Astrocyte of the cerebellum (primary cell): ENCODE measurements at regions not wholly inside any gene's neighbourhood (a gene's known extent, or its start where the extent isn't known, plus 50 kb on each side); places are given as distances from the start of the nearest gene placed in this dataset.

Experiments used
- DNase-seq: peaks from one replicate; pipeline ENCODE4 v3.0.0-alpha.2; 2011; ENCODE audit warnings: low read depth
- H3K4me3 ChIP-seq: 2 replicates; pipeline ENCODE4 v1.5.1; 2011; ENCODE audit warnings: mild to moderate bottlenecking, low read depth, low read length, moderate library complexity
- in situ Hi-C: cut with HindIII; loops from 2 replicates; pipeline ENCODE4 v1.10.0; 2017; ENCODE audit warnings: low sequenced_read_pairs
- TF ChIP-seq, protein P1 (sequence below): IDR thresholded peaks from 2 replicates; pipeline ENCODE4 v1.5.1; 2012; ENCODE audit warnings: low read length, low read depth, moderate library complexity, mild to moderate bottlenecking; ENCODE audit errors: missing control alignments

DNA sequence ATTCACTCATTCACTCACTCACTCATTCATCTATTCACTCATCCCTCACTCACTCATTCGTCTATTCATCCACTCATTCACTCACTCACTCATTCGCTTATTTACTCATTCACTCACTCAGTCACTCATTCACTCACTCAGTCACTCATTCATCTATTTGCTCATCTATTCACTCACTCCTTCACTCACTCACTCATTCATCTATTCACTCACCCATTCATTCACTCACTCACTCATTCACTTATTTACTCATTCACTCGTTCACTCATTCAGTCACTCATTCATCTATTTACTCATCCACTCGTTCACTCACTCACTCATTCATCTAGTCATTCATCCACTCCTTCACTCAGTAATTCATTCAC, 128.2 kb downstream of the TTLL2 start:
- in situ Hi-C loops, result no loop called here
- no peak overlapping the region for H3K4me3 ChIP-seq
- TF ChIP-seq, protein P1, sequence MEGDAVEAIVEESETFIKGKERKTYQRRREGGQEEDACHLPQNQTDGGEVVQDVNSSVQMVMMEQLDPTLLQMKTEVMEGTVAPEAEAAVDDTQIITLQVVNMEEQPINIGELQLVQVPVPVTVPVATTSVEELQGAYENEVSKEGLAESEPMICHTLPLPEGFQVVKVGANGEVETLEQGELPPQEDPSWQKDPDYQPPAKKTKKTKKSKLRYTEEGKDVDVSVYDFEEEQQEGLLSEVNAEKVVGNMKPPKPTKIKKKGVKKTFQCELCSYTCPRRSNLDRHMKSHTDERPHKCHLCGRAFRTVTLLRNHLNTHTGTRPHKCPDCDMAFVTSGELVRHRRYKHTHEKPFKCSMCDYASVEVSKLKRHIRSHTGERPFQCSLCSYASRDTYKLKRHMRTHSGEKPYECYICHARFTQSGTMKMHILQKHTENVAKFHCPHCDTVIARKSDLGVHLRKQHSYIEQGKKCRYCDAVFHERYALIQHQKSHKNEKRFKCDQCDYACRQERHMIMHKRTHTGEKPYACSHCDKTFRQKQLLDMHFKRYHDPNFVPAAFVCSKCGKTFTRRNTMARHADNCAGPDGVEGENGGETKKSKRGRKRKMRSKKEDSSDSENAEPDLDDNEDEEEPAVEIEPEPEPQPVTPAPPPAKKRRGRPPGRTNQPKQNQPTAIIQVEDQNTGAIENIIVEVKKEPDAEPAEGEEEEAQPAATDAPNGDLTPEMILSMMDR, result no peak
- no peak for DNase-seq

DNA sequence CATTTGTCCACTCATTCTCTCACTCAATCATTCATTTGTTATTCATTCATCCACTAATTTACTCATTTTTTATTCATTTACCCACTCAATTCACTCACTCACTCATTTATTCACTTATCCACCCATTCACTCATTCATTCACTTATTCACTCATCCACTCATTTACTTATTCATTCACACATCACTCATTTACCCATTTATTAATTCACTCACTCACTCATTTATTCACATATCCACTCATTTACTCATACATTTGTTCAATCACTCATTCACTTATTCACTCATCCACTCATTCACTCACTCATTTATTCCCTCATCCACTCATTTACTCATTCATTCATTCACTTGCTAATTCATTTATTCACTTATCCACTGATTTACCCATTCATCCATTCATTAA, 129.1 kb downstream of the TTLL2 start:
- TF ChIP-seq, protein P1, result no peak
- no peak overlapping the region for H3K4me3 ChIP-seq
- in situ Hi-C loops, result no loop called here
- no peak for DNase-seq

DNA sequence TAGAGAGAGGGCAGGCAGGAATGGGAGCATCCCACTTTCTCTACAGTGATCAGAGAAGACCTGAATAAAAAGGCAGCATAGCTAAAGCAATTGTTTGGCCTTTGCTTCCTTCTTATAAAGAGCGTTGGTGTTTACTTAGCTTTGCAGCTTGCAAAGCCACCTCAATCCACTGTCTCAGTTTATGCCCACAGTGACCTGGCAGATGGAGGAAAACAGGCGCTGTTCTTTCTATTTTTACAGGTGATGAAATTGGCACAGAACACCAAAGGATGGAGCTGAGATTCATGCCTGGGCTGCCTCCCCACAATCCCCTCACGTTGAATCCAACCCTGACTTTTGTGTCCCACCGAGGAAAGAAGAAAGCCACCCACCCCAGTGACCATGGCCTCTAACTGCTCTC, 130.5 kb downstream of the TTLL2 start:
- in situ Hi-C loops, result no loop called here
- TF ChIP-seq, protein P1, result no peak
- no peak overlapping the region for H3K4me3 ChIP-seq
- no peak for DNase-seq

DNA sequence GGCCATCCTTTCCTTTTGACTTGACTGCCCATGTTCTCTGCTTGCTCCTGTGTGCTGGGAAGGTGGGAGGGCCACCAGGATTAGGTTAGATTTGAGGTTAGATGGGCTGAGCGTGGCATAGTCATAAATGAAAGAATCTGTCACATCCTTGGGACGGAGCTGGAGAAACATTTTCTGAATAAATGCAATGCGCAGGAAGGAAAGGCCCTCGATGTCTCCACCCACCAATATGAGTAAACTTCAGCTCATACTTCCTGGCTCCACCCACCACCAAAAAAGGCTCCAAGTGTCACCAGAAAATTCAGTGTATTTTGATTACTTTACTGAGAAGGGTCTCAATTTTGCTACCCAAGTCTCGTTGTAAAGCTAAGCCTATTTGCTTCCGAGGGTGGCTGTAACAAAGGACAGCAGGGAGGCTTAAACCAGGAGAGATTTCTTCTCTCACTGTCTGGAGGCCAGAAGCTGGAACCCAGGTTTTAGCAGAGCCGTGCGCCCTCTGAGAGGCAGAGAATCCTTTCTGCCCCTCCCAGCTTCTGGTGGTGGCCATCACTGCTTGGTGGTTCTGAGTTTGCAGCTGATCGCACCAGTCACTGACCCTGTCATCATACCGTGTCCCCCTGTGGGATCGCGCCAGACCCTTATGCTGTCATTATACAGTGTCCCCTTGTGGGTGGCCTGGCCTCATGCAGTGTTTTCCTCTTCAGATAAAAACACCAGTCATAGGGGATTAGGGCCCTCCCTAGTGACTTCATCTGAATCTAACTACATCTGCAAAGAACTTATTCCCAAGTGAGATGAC, 137.8 kb downstream of the TTLL2 start:
- no peak for DNase-seq
- TF ChIP-seq, protein P1, result no peak
- H3K4me3 ChIP-seq, result no peak overlapping the region
- in situ Hi-C loops, result no loop called here

DNA sequence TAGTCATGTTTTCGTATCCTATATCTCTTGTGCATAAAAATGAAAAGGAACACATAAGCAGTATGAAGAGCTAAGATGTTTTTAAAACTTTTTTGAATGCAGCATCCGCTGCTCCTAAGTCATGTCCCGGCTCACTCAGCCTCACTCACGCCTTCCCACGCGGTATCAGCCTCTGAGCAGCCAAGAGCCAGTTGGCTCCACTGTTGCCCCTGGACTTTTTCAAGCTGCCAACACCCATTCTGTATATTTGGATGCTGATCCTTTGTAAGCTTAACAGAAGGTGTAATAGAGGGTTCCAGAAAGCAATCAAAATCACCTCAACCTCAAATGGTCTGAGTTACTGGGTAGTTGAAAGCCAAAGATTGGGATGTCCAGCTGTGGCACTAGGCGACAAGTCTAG, 139.3 kb downstream of the TTLL2 start:
- H3K4me3 ChIP-seq, result no peak overlapping the region
- TF ChIP-seq, protein P1, result no peak
- DNase-seq, result no peak
- in situ Hi-C loops, result no loop called here

DNA sequence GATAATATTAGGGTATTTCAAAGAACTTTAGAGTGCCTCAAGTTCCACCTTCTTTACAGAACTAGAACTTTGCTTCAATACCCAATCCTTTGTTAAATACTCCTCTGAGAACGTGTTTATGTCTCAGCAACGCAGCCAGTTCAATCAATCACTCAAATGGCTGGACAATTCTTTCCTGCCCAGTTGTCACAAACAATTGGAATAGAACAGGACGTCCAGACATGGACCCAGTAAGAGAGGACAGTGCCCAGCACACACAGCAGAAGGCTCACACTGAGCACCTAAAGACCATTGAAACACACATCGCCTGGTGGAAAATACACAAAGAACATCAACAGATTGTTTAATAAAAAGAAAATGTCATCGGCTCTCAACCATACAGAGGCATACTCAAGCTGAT, 140.6 kb downstream of the TTLL2 start:
- in situ Hi-C loops, result no loop called here
- TF ChIP-seq, protein P1, result no peak
- no peak for DNase-seq
- H3K4me3 ChIP-seq, result no peak overlapping the region

DNA sequence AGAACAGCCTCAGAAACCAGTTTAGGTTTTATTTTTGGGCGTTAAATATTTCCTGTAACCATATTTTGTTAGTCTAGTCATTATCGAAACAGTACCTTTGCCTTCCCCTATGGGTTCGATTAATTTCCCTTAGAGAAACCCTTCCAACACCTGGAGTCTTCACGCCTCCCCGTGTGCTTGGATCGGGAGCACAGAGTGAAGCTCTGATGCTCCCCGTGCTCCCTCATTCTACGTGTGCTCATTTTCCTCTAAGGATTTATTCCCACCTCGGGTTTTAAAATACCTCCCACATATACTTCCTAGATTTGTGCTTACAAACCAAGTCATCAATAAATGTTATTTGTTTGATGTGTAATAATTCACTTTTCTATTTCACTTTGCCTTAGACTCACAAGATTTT, 142.4 kb downstream of the TTLL2 start:
- TF ChIP-seq, protein P1, result no peak
- H3K4me3 ChIP-seq, result no peak overlapping the region
- no peak for DNase-seq
- in situ Hi-C loops, result no loop called here
